Stomach (tissue), 8 donors: ENCODE measurements at regions not wholly inside any gene's neighbourhood (a gene's known extent, or its start where the extent isn't known, plus 50 kb on each side); places are given as distances from the start of the nearest gene placed in this dataset.

Source experiments
- DNase-seq, 2 donors: peaks; one replicate each; pipeline versions ENCODE4 v3.0.0 to v3.0.0-alpha.2; 2013 to 2019
- H3K27ac ChIP-seq, 5 donors: fragments of 200-600 bp in 4 of 5; sonication (generic) in 4 of 5; one replicate each; pipeline ENCODE4 v1.5.1; 2013 to 2019; ENCODE audit warnings: mild to moderate bottlenecking in 1 of 5, moderate library complexity in 1 of 5
- H3K27me3 ChIP-seq, 3 donors: fragments of 200-600 bp; sonication (generic); one replicate each; pipeline ENCODE4 v1.5.1; 2017 to 2019; ENCODE audit warnings: mixed run types in 1 of 3
- H3K36me3 ChIP-seq, 4 donors: fragments of 200-600 bp; sonication (generic); 1 replicate in 3 of 4; 2 replicates in 1 of 4; pipeline ENCODE4 v1.5.1; 2016 to 2019
- H3K4me1 ChIP-seq, 4 donors: fragments of 200-600 bp; sonication (generic); one replicate each; pipeline ENCODE4 v1.5.1; 2016 to 2019
- H3K4me3 ChIP-seq, 4 donors: fragments of 200-600 bp; sonication (generic) in 3 of 4; one replicate each; pipeline ENCODE4 v1.5.1; 2016 to 2019; ENCODE audit warnings: mild to moderate bottlenecking in 1 of 4
- H3K9me3 ChIP-seq, 4 donors: fragments of 200-600 bp; sonication (generic); one replicate each; pipeline ENCODE4 v1.5.1; 2016 to 2019
- CTCF ChIP-seq, 7 experiments: fragments of 450-650 bp in 4 of 7; fragments of 200-600 bp in 3 of 7; sonication (generic) in 3 of 7; IDR thresholded peaks; one replicate each; pipeline ENCODE4 v1.5.1; 2016 to 2019; ENCODE audit warnings: antibody characterized with exemption in 7 of 7, control low read depth in 2 of 7, mild to moderate bottlenecking in 1 of 7
- EP300 ChIP-seq: sonication (generic); formaldehyde crosslinking; IDR thresholded peaks from one replicate; pipeline ENCODE4 v1.6.1; 2017; ENCODE audit warnings: antibody characterized with exemption
- POLR2A ChIP-seq, 4 donors: fragments of 450-650 bp; IDR thresholded peaks; one replicate each; pipeline ENCODE4 v1.6.1; 2016; ENCODE audit warnings: antibody characterized with exemption in 4 of 4, control low read depth in 2 of 4, mild to moderate bottlenecking in 1 of 4, moderate library complexity in 1 of 4
- POLR2AphosphoS5 ChIP-seq, 3 donors: sonication (generic); formaldehyde crosslinking; IDR thresholded peaks; one replicate each; pipeline ENCODE4 v1.6.1; 2016; ENCODE audit warnings: antibody characterized with exemption in 3 of 3
- WGBS, 5 donors: extraction: QIAGEN DNeasy Blood & Tissue Kit in 3 of 5; methylation state at CpG; one replicate each; pipeline versions ENCODE4 v1.1.5 to v1.1.7; 2013 to 2018; 5-methylcytosine and 5-hydroxymethylcytosine counted together
- intact Hi-C: fragments of 100-400 bp; cut with DNase I; formaldehyde crosslinking; loops from one replicate; pipeline ENCODE4 v1.15.1; 2023; ENCODE audit warnings: low total_unique reads
- donor health status: healthy with polysubstance abuse.
- donor health status: Bipolar disorder and iron deficiency.
- donor health status: healthy.

GRCh38 chr1:90262791-90263190, 267.9 kb downstream of the ZNF326 start:
- WGBS, 5 donors: 27 to 52% (median 32%) methylated on average over 2 of the region's 2 CpGs

DNA sequence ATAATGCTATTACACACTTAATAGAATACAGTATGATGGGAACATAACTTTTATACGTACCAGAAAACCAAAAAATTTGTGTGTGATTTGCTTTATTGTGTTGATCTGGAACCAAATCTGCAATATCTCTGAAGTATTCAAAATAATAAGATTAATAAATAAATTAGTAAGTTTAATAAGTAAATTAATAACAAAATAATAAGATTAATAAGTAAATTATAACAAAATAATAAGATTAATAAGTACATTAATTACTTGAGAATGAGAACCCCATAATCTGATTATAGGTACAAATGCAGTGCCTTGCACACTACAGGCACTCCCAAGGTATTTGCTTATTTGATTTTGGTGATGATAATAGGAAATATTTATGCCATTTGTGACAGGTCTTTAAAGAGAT, 267.4 kb downstream of the ZNF326 start:
- DNase-seq: no peak
- 85 to 97% (median 93%) methylated on average over 1 of the region's 1 CpG for WGBS, 5 donors
- intact Hi-C loops: no loop called here
- H3K9me3 ChIP-seq: no peaks in the 10 kb centered on the region
- no peaks in the 10 kb centered on the region for H3K27me3 ChIP-seq
- H3K4me3 ChIP-seq: no peak overlapping the region
- TF ChIP-seq CTCF (IDR thresholded peaks at IDR 0.05) (no peak), POLR2AphosphoS5 (IDR thresholded peaks at IDR 0.05) (no peak), POLR2A (IDR thresholded peaks at IDR 0.05) (no peak), EP300 (no peak)
- H3K36me3 ChIP-seq: no peaks in the 10 kb centered on the region
- H3K4me1 ChIP-seq: no peaks in the 10 kb centered on the region
- no peak overlapping the region for H3K27ac ChIP-seq

More at GRCh38 chr1:90262791-90263190, 267.9 kb downstream of the ZNF326 start:
- TF ChIP-seq CTCF (IDR thresholded peaks at IDR 0.05) (no peak), POLR2AphosphoS5 (IDR thresholded peaks at IDR 0.05) (no peak), EP300 (no peak), POLR2A (IDR thresholded peaks at IDR 0.05) (no peak)
- no peaks in the 10 kb centered on the region for H3K36me3 ChIP-seq
- no peaks in the 10 kb centered on the region for H3K9me3 ChIP-seq
- no peaks in the 10 kb centered on the region for H3K4me1 ChIP-seq
- H3K27ac ChIP-seq: no peak overlapping the region
- intact Hi-C loops: no loop called here
- no peak overlapping the region for H3K4me3 ChIP-seq
- no peak for DNase-seq
- no peaks in the 10 kb centered on the region for H3K27me3 ChIP-seq

DNA sequence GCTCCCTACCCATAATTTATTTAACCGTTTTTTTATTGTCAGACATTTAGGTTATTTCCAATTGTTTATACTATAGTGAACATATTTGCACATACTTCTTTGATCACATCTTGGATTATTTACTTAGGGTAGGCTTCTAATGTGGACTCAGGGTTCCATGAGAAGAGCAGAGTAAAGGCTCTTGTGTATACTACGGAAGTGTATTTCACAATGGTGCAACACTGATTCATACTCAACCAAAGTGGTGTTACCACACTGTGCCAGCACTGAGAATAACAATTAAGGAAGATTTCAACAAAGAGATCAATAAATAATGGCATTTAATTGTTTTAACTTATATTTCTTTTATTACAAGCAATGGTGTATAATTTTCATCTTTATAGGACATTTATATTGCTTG, 251.2 kb downstream of the ZNF326 start:
- Histone ChIP-seq H3K4me3 (no peak overlapping the region), H3K4me1 (no peaks in the 10 kb centered on the region), H3K27me3 (no peaks in the 10 kb centered on the region), H3K9me3 (peaks cover 0 to 19% (median 0%) of the 10 kb centered on the region in 4 donors), H3K27ac (no peak overlapping the region), H3K36me3 (no peaks in the 10 kb centered on the region)
- no peak for TF ChIP-seq POLR2A (IDR thresholded peaks at IDR 0.05)
- WGBS, 5 donors: 49 to 72% (median 66%) methylated on average over 2 of the region's 2 CpGs
- intact Hi-C loops: no loop called here
- no peak for DNase-seq

DNA sequence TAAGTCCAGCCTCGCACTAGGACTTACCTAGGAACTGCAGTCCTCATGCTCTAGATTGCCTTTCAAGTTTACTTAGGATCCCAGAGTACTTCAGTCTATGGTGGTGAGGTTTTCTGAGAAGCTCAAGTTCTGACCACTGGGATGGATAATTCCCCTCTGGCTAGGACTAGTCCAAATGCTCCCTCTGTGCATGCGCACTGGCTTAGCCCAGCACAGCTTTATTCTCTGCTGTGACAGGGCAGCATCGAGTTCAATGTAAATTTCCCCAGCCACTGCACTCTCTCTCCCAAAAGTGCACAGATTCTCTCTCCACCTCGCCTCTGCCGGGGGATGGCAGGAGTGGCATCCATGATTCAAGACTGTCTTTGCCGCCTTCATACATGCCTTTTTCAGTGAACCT, 241.6 kb downstream of the ZNF326 start:
- DNase-seq: no peak
- H3K4me3 ChIP-seq: no peak overlapping the region
- no peaks in the 10 kb centered on the region for H3K27me3 ChIP-seq
- H3K9me3 ChIP-seq: no peaks in the 10 kb centered on the region
- TF ChIP-seq POLR2AphosphoS5 (IDR thresholded peaks at IDR 0.05): no peak
- TF ChIP-seq EP300: no peak
- no peak for TF ChIP-seq CTCF (IDR thresholded peaks at IDR 0.05)
- no peak for TF ChIP-seq POLR2A (IDR thresholded peaks at IDR 0.05)
- H3K27ac ChIP-seq: no peak overlapping the region
- intact Hi-C loops: no loop called here
- H3K36me3 ChIP-seq: no peaks in the 10 kb centered on the region
- no peaks in the 10 kb centered on the region for H3K4me1 ChIP-seq
- 88 to 97% (median 92%) methylated on average over 6 of the region's 6 CpGs for WGBS, 5 donors

GRCh38 chr1:90223401-90223800, 228.5 kb downstream of the ZNF326 start:
- Histone ChIP-seq H3K27ac (no peak overlapping the region), H3K36me3 (no peaks in the 10 kb centered on the region), H3K27me3 (no peaks in the 10 kb centered on the region), H3K4me3 (no peak overlapping the region), H3K4me1 (no peaks in the 10 kb centered on the region), H3K9me3 (peaks cover 2 to 18% (median 11%) of the 10 kb centered on the region in 4 donors)
- intact Hi-C loops: no loop called here
- TF ChIP-seq POLR2AphosphoS5 (IDR thresholded peaks at IDR 0.05): no peak
- TF ChIP-seq CTCF (IDR thresholded peaks at IDR 0.05): no peak
- no peak for TF ChIP-seq EP300
- no peak for TF ChIP-seq POLR2A (IDR thresholded peaks at IDR 0.05)
- DNase-seq: no peak
